WERI-Rb-1 (cell line): ENCODE measurements at regions not wholly inside any gene's neighbourhood (a gene's known extent, or its start where the extent isn't known, plus 50 kb on each side); places are given as distances from the start of the nearest gene placed in this dataset.

Experiments
- DNase-seq: peaks from one replicate; pipeline ENCODE4 v3.0.0-alpha.2; 2020
- H3K27ac ChIP-seq: fragments of 250-450 bp; sonication (Bioruptor Pico); 2 replicates; pipeline ENCODE4 v1.5.1; 2020; ENCODE audit warnings: mild to moderate bottlenecking, moderate library complexity
- H3K27me3 ChIP-seq: fragments of 250-450 bp; sonication (Bioruptor Pico); 2 replicates; pipeline ENCODE4 v1.5.1; 2021; ENCODE audit warnings: mild to moderate bottlenecking, low read depth, moderate library complexity; ENCODE audit not compliant: insufficient read depth, severe bottlenecking
- H3K36me3 ChIP-seq: fragments of 250-450 bp; sonication (Bioruptor Pico); 2 replicates; pipeline ENCODE4 v1.5.1; 2020; ENCODE audit warnings: mild to moderate bottlenecking, moderate library complexity
- H3K4me3 ChIP-seq: 2 replicates; pipeline ENCODE4 v1.5.1; 2011; ENCODE audit warnings: low read depth, mild to moderate bottlenecking, control low read depth, low read length
- H3K9me3 ChIP-seq: fragments of 250-450 bp; sonication (Bioruptor Pico); 2 replicates; pipeline ENCODE4 v1.5.1; 2021; ENCODE audit warnings: mild to moderate bottlenecking, moderate library complexity; ENCODE audit not compliant: severe bottlenecking
- TF ChIP-seq, protein P1 (sequence below): IDR thresholded peaks from 2 replicates; pipeline ENCODE4 v1.5.1; 2011; ENCODE audit warnings: low read depth, mild to moderate bottlenecking, control low read depth, inconsistent platforms, low read length

DNA sequence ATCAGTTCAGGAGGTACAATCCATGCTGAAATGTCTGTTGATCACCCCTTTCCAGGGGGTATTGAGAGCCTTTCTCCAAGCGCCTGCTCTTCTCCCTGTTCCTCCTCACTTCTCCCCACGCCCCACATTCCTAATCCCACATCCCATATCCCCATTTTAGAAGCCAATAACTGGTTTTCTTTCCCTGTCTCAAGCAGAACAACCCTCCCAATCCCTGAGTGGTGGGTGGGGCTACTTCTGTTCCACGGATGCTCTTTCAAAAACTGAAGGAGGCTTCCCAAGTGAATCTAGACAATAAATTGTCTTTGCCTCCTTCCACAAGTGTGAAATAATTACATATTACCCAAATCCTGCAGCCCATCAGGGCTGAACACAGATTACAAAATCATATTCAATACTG is 77.0 kb upstream of the SEMA6A start:
- Histone ChIP-seq H3K9me3 (no peaks in the 10 kb centered on the region), H3K27me3 (no peaks in the 10 kb centered on the region), H3K36me3 (no peaks in the 10 kb centered on the region), H3K27ac (no peak overlapping the region), H3K4me3 (no peak overlapping the region)
- no peak for DNase-seq
- TF ChIP-seq, protein P1, sequence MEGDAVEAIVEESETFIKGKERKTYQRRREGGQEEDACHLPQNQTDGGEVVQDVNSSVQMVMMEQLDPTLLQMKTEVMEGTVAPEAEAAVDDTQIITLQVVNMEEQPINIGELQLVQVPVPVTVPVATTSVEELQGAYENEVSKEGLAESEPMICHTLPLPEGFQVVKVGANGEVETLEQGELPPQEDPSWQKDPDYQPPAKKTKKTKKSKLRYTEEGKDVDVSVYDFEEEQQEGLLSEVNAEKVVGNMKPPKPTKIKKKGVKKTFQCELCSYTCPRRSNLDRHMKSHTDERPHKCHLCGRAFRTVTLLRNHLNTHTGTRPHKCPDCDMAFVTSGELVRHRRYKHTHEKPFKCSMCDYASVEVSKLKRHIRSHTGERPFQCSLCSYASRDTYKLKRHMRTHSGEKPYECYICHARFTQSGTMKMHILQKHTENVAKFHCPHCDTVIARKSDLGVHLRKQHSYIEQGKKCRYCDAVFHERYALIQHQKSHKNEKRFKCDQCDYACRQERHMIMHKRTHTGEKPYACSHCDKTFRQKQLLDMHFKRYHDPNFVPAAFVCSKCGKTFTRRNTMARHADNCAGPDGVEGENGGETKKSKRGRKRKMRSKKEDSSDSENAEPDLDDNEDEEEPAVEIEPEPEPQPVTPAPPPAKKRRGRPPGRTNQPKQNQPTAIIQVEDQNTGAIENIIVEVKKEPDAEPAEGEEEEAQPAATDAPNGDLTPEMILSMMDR = no peak

DNA sequence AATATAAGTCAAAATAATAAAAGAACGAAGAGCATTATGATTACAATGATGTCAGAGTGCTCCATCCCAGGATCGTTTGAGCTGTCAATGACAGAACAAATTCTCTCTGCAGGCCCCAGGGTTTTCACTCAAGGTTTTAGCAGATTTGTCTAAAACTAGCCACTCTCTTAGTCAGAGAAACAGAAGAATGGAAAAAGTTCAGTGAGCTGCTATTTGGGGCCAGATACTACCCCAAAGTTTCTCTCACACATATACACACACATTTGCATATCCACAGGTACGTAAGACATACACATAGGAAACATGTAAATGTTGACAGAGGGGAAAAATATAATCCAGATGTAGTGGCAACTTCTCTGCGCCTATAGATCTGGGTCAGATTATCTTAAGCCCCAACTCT is 76.3 kb upstream of the SEMA6A start:
- Histone ChIP-seq H3K27ac (no peak overlapping the region), H3K27me3 (no peaks in the 10 kb centered on the region), H3K9me3 (no peaks in the 10 kb centered on the region), H3K36me3 (no peaks in the 10 kb centered on the region), H3K4me3 (no peak overlapping the region)
- no peak for DNase-seq
- TF ChIP-seq, protein P1 = no peak

DNA sequence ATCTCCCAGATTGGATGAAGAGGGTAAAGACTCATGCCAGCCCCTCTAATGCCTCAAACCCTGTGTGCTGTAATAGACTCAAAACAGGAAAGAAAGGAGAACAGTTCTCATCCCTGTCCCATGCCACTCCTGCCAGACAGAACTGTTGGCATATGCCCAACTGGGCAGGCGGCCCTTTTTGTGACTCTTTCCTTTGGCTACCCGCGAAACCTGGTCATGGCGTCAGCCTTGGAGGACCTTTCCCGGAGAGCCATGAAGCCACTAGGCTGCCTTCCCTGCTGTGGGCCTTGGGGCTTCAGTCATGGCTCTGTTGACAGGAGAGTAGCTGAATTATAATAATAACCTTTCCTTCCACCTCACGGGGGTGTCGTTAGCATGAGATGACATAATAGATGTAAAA is 75.9 kb upstream of the SEMA6A start:
- no peaks in the 10 kb centered on the region for H3K9me3 ChIP-seq
- no peak overlapping the region for H3K4me3 ChIP-seq
- TF ChIP-seq, protein P1 = no peak
- DNase-seq = no peak
- H3K36me3 ChIP-seq = no peaks in the 10 kb centered on the region
- H3K27ac ChIP-seq = no peak overlapping the region
- no peaks in the 10 kb centered on the region for H3K27me3 ChIP-seq

DNA sequence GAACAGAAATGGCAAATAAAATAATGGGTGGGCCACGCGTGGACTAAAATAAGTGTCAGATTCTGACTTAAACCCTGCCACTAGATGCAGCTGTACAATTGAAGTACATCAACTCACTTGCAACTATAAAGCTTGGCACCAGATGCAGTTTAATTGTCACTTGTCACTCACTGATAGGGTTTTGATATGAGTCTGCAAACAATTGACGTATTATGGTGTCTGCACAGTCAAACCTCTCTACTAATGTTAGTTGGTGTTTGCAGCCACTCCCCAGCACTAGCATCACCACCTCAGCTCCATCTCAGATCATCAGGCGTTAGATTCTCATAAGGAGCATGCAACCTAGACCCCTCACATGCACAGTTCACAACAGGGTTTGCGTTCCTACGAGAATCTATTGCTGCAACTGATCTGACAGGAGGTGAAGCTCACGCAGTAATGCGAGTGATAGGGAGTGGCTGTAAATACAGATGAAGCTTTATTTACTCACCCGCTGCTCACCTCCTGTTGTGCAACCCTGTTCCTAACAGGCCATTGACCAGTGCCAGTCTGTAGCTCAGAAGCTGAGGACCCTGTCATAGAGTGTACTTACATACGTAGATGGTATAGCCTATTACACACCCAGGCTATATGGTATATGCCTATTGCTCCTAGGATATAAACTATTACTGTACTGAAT is 72.1 kb upstream of the SEMA6A start:
- no peak for DNase-seq
- TF ChIP-seq, protein P1 = no peak
- H3K4me3 ChIP-seq = no peak overlapping the region

DNA sequence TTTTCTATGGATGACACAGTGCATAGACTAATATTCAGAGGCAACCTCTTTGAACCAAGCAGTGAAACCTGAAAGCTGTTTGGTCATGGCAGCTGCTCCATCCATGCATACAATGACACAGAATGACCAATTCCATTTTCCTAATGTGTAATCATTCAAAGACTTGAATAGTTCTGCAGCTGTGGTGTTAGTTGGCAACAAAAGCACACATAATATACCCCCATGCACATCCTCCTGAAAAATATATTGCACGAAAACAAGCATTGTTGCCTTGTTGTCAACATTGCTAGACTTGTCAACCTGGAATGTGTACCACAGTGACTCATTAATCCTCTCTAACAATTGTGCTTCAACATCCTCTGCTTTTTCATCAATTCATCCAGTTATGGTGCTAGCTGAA is 71.0 kb upstream of the SEMA6A start:
- Histone ChIP-seq H3K4me3 (no peak overlapping the region), H3K27ac (no peak overlapping the region), H3K36me3 (no peaks in the 10 kb centered on the region), H3K27me3 (no peaks in the 10 kb centered on the region), H3K9me3 (no peaks in the 10 kb centered on the region)
- DNase-seq = no peak
- TF ChIP-seq, protein P1 = no peak

More for the DNA sequence above, 72.1 kb upstream of the SEMA6A start:
- Histone ChIP-seq H3K9me3 (no peaks in the 10 kb centered on the region), H3K27ac (no peak overlapping the region), H3K36me3 (no peaks in the 10 kb centered on the region), H3K27me3 (no peaks in the 10 kb centered on the region)

DNA sequence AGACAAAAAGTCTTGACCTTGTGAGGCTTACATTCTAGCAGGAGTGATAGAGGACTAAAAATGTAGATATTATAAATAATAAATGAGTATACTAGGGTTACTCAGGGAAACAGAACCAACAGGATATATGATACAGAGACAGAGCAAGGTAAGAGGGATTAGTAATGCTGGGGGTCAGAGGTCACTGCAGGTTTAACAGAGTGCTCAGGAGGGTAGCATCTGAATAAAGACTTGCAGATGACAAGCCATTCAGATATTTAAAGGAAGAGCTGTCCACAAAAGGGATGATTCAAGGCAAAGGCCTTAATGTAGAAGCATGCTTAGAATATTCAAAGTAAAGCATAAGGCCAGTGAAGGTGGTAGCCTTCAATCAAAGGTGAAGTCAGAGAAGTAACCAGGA is 65.6 kb upstream of the SEMA6A start:
- Histone ChIP-seq H3K9me3 (no peaks in the 10 kb centered on the region), H3K27ac (no peak overlapping the region), H3K4me3 (no peak overlapping the region), H3K27me3 (no peaks in the 10 kb centered on the region), H3K36me3 (no peaks in the 10 kb centered on the region)
- no peak for DNase-seq
- TF ChIP-seq, protein P1 = no peak
